GM19351 (cell line): ENCODE measurements at regions not wholly inside any gene's neighbourhood (a gene's known extent, or its start where the extent isn't known, plus 50 kb on each side); places are given as distances from the start of the nearest gene placed in this dataset.
"Not testable (repeated sequence)": the region's sequence is repeated elsewhere in the genome, so short reads cannot be mapped to it uniquely, and the experiment has no call there.

Source experiments
- ATAC-seq: cut with Tn5 transposase; IDR thresholded peaks from one replicate; pipeline ENCODE4 v1.9.1; 2021; ENCODE audit warnings: mild to moderate bottlenecking, moderate library complexity; ENCODE audit not compliant: unreplicated experiment

DNA sequence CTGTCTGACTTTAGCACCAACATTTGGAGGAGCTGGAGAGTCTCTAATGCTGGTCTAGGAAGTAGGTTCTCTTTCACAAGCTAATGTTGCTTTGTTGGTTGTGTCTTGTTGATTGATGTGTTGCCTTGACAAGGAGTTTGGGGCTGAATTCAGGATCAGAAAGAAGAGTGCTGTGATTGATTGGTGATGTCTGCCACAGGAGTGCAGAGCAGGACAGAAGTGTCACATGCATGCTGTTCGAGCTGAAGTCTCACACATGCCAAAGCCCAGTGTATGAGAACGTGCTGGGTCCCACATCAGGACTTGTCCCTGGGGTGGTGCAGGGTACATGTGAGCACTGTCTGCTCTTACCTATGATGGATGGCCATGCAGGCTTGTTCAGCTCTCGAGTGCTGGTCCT, 694.4 kb downstream of the MATN1 start:
- ATAC-seq, result no peak

DNA sequence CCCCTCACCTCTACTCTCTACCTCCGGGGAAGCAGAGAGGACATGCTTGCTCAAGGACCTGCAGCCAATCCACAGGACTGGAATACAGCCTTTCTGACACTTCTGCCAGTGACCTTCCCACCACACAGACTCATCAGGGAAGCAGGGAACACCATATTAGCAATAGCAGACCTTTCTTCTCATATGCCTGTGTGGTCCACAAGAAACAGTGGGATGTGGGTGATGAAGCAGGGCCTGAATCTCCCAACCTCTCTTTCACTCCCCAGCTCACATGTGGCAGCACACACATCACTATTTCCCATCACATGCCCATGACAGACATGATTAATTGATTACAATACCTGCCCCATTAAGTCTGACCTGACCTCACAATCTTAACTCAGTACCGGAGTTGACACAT, 695.1 kb downstream of the MATN1 start:
- no peak for ATAC-seq

DNA sequence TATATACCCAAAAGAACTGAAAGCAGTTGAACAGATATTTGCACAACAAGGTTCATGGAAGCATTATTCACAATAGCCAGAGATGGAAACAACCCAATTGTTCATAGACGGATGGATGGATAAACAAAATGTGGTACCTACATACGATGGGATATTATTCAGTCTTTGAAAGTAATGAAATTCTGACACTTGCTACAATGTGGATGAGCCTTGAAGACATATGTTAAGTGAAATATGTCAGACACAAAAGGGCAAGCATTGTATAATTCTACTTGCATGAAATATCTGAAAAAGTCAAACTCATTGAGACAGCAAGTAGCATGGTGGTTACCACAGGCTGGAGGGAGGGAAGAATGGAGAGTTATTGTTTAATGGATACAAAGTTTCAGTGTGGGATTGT, 696.1 kb downstream of the MATN1 start:
- ATAC-seq, result no peak

DNA sequence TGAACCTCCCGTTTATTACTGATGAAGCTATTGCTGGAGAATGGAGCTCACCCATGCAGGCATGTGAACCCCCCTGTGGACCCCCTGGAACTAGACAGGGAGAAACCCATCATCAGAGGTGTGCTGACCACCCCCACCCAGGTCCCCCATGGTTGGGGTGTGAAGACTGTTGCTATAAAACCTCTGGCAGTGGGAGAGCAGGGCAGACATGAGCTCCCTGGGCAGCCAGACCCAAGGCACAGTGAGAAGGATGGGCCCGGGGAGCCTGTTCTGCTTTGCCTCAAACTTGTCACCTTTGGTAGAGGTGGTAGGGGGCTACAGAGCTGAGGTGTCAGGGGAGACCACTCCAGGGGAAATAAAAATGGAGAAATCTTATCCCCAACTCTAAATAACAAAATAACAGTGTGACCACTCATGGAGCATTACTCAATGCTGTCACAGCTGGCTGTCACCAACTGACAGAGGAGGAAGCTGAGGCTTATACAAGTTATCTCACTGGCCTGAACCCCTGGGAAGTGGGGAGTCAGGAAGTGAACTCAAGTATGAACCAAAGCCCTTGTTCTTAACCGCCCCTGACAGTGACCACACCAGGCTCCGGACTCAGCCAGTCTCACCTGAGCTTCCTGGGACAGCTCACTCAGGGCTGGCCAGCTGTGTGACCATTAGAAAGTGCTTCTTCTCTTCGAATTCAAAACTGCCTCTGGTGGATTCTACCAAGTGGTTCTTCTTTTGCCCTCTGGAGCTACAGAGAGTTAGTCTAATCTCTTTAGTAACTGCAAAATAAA, 698.8 kb downstream of the MATN1 start:
- no peak for ATAC-seq

DNA sequence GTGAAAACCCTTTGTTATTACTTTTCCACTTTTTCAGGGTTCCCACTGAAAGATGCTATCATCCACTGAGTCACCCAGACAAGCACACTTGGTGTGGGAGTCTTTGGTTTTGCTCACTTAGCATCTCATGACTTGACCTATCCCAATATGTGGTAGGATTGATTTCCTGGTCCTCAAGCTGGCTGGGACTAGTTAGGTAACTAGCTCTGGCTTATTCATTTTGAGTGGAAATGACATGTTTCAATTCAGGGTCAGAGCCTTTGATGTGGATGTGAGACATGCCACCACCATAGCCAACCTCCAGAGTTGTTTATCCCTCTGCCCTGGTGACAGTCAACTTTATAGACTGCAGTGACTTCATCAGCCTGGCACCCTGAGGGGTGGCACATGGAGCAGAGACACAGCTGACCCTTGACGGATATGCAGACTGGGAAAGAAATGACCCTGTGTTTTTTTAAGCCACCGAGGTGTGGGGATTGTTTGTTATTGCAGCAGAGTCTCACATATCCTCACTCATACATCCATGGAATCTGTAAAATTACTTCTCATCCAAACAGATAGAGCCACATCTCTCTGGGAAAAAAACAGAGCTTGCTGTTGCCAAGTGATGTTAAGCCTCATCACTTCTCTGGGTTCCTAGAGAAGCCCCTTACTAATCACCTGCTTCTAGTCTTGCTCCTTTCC, 699.9 kb downstream of the MATN1 start:
- no peak for ATAC-seq

DNA sequence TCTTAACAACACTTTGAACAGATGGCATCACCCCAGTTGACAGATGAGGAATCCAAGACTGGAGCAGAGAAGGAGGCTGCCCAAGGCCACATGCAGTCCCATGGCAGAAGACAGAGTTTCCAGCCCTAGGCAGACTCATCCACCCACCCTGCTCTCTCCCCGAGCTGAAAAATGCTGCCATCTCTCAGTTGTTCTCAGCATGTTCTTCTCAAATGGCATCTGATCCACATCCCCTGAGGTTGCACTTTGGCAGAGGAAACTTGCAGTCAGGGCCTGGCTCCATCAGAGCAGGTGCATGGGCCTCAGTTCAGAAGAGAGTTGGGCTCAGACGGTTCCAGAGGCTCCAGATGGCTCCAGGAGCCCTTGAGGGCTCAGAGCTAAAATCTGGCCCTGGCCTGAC, 709.4 kb downstream of the MATN1 start:
- ATAC-seq, result no peak

DNA sequence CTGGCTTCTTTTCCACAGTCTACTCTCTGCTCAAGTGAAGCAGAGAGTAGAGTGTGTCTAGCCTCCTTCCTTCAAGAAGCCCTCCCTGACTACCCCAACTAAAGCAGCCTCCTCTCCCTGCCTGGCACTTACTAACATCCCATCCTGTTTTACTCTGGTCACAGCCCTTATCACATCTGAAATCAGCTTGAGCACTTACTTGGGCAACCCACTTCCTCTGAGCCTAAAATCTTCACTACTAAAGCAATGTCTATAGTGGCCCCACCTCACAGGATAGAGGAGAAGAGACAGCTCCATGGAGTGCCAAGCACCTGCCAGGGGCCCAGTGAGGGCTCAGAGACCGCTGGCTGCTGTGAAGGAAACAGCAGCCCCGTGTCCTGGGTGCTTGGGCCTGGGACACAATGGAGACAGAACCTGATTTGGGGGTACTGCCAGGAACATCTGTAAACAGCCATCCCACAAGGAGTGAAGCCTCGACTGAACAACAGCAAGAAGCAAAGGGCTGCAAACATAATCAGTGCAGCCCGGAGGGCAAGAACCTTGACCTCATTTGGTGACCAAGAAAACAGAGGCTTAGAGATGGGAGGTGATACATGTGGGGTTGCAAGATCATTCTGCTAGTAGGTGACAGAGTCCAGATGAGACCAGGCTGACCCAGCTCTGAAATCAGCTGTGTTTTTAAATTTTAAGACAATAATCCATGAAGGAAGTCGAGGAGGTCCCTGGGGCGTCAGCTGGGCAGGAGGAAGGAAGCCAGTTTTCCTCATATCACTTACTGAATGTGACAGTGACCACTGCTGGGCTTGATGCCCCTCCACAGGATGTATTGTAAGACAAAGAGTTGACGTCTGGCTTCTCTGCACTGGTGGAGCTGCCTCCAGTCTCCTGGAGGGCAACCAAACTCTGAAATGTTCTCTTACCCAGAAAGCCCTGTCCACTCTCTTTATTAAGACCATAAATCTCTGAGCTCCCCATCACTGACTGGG, 710.6 kb downstream of the MATN1 start:
- ATAC-seq, result no peak

DNA sequence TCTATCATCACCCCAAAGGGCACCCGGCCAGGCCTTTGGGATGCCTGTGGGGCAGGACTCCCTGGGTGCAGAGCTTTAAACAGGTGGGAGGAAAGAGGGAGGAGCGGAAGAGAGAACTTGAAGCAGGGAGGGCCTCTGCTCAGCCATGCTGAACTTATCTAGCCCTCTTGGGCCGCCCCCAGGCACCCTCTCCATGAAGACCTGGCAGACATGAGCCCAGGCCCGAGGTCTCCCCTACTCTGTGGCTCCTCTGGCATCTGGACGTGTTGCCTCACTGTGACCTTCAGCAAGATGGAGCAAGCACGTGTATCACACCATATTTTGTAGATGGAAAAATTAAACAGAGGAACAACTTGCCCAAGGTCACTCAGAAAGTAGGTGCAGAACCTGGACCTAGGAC, 711.4 kb downstream of the MATN1 start:
- ATAC-seq, result no peak

DNA sequence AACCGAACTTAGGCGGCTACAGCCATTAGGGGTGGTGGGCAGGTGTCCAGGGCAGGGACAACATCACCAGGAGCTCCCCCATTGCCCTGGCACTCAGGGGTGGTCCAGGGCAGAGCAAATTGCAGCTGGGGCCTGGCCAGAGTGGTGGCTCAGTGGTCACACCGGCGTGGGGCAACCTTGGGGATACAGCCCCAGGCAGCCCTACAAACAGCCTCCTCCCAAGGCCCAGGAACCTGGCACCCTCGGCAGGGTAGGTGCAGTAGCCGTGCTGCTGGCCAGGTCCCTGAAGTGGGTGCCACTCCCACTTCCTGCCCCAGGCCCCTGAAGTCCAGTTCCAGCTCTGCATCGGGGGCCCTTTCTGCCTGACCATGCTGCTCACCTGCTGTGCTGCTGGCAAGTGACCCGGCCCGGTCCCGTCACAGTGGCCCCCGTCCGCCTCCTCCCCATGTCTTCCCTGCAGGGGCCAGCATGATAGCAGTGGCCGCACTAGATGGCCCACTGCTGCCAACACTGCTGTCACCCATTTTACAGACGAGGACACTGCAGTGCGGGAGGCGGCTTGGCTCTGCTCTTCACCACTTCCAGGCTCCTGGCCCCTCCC, 712.8 kb downstream of the MATN1 start:
- no peak for ATAC-seq

DNA sequence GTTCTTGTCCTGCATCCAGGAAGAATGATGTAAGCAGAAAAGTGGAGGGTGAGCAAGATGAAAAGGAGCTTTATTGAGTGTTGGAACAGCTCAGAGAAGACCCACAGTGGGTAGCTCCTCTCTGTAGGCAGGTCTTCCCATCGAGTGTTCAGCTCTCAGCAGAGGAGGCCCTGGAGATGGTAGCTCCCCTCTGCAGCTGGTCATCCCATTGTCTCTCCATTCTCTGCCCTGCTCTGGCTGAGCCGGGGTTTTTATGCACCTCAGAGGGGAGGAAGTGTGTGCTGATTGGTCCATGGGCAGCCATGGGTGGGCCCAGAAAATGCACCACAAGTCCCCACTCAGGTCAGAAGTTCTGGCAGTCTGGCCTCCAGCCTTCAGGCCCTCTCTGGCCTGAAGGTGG, 713.7 kb downstream of the MATN1 start:
- ATAC-seq, result no peak

DNA sequence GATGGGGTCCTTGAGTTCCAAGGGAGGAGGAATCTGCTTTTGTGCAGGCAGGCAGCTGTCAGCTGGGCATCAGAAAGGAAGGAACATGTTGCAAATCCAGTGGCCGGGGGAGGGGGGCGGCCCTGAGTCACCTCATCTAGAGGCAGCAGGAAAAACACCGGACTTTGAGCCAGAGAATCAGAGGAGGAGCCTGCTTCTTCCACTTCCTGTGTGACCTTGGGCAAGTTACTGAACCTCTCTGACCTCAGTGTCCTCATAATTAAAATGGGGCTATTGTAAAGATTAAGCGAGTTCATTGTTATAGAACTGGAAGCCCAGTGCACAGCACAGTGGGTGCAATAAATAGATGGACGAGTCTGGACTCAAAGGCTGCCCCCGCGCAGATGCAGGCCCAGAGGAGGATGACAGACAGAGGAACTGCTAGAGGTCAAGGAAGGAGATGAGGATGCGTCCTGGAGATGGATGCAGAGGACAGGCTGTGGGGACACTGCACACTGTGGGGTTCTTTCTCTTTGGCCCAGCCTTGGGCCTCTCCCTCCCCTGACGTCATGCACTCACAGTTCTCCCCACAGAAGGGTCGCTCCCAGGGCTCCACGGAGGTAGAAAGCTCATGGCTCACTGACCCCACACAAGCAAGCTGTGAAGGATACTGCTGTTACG, 714.3 kb downstream of the MATN1 start:
- no peak for ATAC-seq

DNA sequence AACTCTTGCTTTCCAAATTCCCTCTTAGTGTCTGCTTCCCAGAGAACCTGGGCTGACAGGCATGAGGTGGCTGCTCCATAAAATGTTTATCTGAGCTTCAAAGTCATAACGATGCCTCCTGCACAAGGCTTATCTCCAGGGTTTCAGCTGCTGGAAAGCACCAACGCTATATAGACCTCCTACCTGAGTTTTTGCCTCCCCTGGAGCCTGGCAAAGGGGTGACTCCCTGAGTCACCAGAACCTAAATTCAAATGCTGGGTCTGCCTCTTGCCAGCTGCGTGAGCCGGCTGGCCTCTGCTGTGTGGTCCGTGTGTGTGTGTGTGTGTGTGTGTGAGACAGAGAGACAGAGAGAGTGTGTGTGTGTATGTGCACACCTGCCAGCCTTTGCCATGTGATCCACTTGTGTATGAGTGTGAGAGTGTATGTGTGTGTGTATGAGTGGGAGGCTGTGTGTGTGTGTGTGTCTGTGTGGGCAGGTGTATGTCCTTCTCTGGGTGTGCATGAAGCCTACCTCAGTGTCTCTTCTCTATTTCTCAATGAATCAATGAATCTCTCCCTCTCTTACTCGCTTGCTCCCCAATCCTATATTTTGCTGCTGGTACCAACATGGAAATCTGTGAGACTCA, 714.9 kb downstream of the MATN1 start:
- no peak for ATAC-seq

DNA sequence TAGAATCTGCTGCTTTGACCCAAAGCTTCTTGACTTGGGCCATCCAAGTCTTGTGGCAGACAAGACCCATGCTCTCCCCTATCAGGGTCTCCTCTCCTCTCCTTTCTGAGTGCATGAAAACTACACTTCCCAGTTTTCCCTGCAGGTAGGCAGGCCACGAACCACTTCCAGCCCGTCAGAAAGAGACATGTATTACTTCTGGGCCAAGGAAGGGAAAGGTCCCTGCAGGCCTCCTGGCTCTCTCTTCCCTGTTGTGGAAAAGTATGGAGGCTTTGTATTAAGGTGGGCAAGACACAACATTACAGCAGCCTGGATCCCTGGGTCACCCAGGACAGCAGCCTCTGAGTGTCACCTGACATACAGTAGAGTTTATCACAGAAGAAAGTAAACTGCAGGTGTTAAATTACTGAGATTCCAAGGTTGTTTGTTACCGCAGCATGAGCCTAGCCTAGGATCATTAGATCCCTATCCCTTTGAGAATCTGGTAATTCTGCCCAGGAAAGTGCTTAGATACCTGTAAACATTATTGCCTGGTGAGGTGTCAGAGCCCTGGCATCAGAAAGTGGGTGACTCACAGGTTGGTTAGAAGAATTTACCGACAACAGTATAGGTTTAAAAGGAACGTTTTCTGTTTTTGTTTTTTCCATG, 717.3 kb downstream of the MATN1 start:
- ATAC-seq, result no peak

DNA sequence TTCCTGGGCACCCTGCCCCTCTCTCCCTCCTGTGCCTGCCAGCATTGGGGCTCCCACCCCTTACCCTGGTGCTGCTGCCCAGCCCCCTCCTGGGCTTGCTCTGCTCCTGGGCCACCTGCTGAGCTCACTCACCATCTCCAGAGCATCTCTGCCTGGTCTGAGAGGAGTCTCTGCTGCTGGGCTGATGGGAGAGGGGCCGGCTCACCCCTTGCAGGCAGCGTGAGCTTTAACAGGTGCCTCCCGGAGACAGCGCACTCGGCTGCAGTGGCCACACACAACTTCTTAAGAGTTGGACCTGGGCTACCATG, 721.7 kb downstream of the MATN1 start:
- ATAC-seq, result no peak

DNA sequence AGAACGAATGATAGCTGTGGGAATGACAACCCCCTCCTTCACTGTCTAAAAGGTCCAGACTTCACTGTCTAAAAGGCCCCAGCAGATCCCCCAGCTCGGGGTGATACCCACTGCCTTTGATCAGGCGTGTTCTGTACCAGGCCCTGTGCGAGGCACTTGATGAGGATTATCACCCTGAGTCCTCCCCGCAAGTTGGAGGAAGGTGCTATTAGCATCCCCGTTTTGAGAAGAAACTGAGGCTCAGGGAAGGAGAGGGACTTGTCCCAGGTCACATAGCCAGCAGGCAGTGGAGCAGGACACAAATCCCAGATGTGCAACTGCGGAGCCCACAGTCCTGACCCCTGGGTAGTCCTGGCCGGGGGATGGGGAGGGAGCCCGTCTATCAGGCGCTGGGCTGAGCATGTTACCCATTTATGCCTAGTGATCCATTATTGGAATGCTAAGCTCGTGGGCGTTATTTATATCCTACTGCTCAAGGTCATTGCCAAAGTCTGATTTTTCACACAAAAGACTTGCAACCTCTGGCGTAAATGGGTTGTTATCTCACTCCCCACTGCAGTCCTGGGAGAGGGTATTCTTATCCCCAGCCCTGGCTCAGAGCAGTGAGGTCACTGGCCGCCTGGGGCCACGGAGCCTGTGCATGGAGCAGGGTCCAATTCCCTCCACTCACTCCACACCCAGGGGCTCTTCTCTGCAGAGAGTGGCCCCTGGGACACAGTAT, 722.2 kb downstream of the MATN1 start:
- ATAC-seq, result no peak

DNA sequence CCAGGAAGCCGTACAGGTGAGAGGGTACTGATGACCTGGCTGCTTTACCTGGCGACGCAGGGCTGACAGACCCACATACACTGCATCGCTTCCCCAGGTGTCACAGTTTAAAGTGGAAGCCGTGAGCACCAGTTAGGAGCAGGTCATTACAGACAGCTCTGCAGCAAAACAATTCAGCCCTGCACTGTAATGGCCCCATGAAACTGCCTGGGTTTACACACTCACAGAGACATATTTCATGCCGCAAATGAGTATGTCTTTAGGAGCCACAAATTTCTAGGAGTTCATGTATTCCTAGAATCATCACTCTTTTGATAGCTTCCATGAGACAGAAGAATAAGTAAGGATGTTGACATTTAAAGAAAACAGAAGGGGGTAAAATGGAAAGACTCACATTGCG, 723.1 kb downstream of the MATN1 start:
- no peak for ATAC-seq

DNA sequence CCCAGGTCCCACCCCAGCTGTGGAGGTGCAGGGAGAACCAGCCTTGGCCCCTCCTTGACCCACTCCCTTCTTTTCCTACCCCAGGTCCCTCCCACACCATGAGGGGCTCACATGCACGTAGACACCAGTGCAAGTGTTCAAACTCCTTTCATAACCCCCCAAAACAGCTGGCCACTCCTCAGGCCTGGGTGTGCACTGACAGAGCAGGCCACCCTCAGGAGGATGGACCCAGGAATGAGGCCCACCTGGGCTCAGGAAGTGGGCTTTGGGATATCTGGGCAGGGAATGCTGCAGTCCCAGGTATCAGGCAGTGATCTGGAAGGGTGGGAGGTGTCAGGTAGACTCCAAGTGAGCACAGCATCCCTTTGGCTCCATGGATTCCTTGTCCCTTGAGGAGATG, 723.8 kb downstream of the MATN1 start:
- no peak for ATAC-seq

DNA sequence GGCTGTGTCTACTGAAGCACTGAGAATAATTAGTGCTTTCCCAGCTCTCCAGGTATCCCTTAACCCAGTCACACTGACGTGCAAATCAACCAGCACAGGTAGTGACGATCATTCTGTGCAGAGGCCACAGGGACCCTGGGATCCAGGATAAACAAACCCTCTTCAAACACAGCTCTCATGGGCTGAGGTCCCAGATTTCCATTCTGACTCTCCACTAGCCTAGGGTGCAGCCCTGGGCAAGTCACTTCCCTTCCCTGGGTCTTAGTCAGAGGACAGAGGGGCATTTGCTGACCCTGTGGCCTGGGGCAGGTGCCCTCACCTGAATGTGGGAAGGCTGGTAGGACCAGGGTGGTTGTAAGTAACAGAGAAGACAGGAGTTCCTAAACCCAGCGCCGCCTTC, 724.7 kb downstream of the MATN1 start:
- ATAC-seq, result no peak

DNA sequence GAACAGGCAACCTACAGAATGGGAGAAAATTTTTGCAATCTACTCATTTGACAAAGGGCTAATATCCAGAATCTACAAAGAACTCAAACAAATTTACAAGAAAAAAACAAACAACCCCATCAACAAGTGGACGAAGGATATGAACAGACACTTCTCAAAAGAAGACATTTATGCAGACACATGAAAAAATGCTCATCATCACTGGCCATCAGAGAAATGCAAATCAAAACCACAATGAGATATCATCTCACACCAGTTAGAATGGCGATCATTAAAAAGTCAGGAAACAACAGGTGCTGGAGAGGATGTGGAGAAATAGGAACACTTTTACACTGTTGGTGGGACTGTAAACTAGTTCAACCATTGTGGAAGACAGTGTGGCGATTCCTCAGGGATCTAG, 725.6 kb downstream of the MATN1 start:
- ATAC-seq, result not testable (repeated sequence)
